ENCODE measurements at regions not wholly inside any gene's neighbourhood (a gene's known extent, or its start where the extent isn't known, plus 50 kb on each side); places are given as distances from the start of the nearest gene placed in this dataset.
"Not testable (repeated sequence)": the region's sequence is repeated elsewhere in the genome, so short reads cannot be mapped to it uniquely, and the experiment has no call there.

DNA sequence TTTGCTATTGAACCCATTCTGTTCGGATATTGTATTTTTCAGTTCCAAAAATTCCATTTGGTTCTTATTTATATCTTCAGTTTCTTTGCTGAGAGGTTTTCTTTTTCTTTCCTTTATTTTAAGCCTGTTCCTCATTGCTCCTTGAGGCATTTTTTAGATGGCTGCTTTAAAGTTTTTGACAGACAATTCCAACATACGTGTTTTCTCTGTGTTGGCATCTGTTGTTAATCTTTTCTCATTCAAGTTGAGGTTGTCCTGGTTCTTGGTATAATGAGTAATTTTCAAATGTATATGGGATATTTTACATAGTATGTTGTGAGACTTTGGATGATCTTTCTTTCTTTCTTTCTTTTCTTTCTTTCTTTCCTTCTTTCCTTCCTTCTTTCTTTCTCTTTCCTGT, 1078.0 kb upstream of the CELF2 start:
- Histone ChIP-seq H3K27me3 (ENCODE audit: insufficient read depth, low read length) (no peaks in the 10 kb centered on the region), H3K4me1 (ENCODE audit: insufficient read depth, low read length) (no peaks in the 10 kb centered on the region), H3K4me3 (ENCODE audit: low read length) (no peak overlapping the region), H3K9me3 (ENCODE audit: low read length) (no peaks in the 10 kb centered on the region), H2AFZ (ENCODE audit: low read depth, low read length) (no peak overlapping the region), H3K36me3 (ENCODE audit: insufficient read depth, low read length) (no peaks in the 10 kb centered on the region)

- no peaks in the 10 kb centered on the region for H3K36me3 ChIP-seq (ENCODE audit: insufficient read depth, low read length)
Observed at GRCh38 chr10:9944690-9945089, 1073.0 kb upstream of the CELF2 start.

DNA sequence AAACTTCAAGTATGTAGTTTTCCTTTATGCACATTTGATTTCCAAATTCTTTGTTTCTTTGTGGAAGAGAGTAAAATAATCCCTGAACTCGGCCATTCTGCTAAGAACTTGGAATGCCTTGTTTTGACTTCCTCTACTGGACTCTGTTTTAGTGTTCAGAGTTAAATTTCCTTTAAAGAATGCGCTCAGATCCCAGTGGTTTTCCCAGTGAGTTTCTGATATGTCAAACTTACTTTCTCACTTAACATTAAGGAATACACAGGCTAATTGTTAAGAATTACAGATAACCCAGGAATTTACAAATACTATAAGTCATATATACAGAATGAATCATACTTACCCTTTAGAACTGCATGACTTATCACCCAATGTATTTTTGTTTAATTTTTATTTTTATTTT, 1067.6 kb upstream of the CELF2 start:
- H3K36me3 ChIP-seq (ENCODE audit: insufficient read depth, low read length): no peaks in the 10 kb centered on the region

More at GRCh38 chr10:9944690-9945089, 1073.0 kb upstream of the CELF2 start:
- Histone ChIP-seq H2AFZ (ENCODE audit: low read depth, low read length) (no peak overlapping the region), H3K4me3 (ENCODE audit: low read length) (no peak overlapping the region), H3K9me3 (ENCODE audit: low read length) (no peaks in the 10 kb centered on the region), H3K4me1 (ENCODE audit: insufficient read depth, low read length) (no peaks in the 10 kb centered on the region), H3K27me3 (ENCODE audit: insufficient read depth, low read length) (no peaks in the 10 kb centered on the region)

GRCh38 chr10:9951481-9952257, 1066.0 kb upstream of the CELF2 start:
- Histone ChIP-seq H3K4me3 (ENCODE audit: low read length) (no peak overlapping the region), H2AFZ (ENCODE audit: low read depth, low read length) (no peak overlapping the region), H3K4me1 (ENCODE audit: insufficient read depth, low read length) (no peaks in the 10 kb centered on the region), H3K9me3 (ENCODE audit: low read length) (no peaks in the 10 kb centered on the region), H3K27me3 (ENCODE audit: insufficient read depth, low read length) (no peaks in the 10 kb centered on the region), H3K36me3 (ENCODE audit: insufficient read depth, low read length) (no peaks in the 10 kb centered on the region)

More for the DNA sequence above, 1067.6 kb upstream of the CELF2 start:
- Histone ChIP-seq H3K9me3 (ENCODE audit: low read length) (no peaks in the 10 kb centered on the region), H3K4me1 (ENCODE audit: insufficient read depth, low read length) (no peaks in the 10 kb centered on the region), H3K4me3 (ENCODE audit: low read length) (no peak overlapping the region), H3K27me3 (ENCODE audit: insufficient read depth, low read length) (no peaks in the 10 kb centered on the region), H2AFZ (ENCODE audit: low read depth, low read length) (no peak overlapping the region)

GRCh38 chr10:9957351-9957750, 1060.3 kb upstream of the CELF2 start:
- Histone ChIP-seq H3K9me3 (ENCODE audit: low read length) (no peaks in the 10 kb centered on the region), H3K4me3 (ENCODE audit: low read length) (no peak overlapping the region), H3K36me3 (ENCODE audit: insufficient read depth, low read length) (no peaks in the 10 kb centered on the region), H3K4me1 (ENCODE audit: insufficient read depth, low read length) (no peaks in the 10 kb centered on the region), H3K27me3 (ENCODE audit: insufficient read depth, low read length) (no peaks in the 10 kb centered on the region), H2AFZ (ENCODE audit: low read depth, low read length) (no peak overlapping the region)

DNA sequence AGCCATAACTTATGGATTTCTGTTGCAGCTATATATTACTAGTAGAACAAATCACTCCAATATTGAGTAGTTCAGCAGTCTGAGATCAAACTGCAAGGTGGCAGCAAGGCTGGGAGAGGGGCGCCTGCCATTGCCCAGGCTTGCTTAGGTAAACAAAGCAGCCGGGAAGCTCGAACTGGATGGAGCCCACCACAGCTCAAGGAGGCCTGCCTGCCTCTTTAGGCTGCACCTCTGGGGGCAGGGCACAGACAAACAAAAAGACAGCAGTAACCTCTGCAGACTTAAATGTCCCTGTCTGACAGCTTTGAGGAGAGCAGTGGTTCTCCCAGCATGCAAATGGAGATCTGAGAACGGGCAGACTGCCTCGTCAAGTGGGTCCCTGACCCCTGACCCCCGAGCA, 1059.8 kb upstream of the CELF2 start:
- not testable (repeated sequence) for H3K27me3 ChIP-seq (ENCODE audit: insufficient read depth, low read length); H3K4me1 ChIP-seq (ENCODE audit: insufficient read depth, low read length); H3K4me3 ChIP-seq (ENCODE audit: low read length); H3K9me3 ChIP-seq (ENCODE audit: low read length); H3K36me3 ChIP-seq (ENCODE audit: insufficient read depth, low read length); H2AFZ ChIP-seq (ENCODE audit: low read depth, low read length)

DNA sequence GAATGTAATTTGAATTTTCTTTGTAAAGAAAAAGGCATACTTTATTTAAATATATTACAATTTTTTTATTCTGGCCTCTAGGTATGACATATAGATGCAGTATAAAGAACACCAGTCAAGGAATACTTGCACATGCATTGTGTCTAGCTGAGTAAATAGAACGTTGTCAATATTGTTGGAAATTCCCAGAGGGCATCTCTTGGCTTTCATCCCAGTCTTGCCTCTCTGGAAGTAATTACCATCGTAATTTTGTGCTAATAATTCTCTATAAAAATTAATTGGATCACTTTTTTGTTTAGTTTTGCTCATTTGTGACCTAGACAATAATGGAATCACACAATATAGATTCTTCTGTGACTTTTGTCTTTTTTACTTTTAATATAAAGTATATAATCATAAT, 1052.3 kb upstream of the CELF2 start:
- no peaks in the 10 kb centered on the region for H3K9me3 ChIP-seq (ENCODE audit: low read length)
- H2AFZ ChIP-seq (ENCODE audit: low read depth, low read length): no peak overlapping the region
- no peaks in the 10 kb centered on the region for H3K4me1 ChIP-seq (ENCODE audit: insufficient read depth, low read length)
- H3K4me3 ChIP-seq (ENCODE audit: low read length): no peak overlapping the region
- H3K36me3 ChIP-seq (ENCODE audit: insufficient read depth, low read length): no peaks in the 10 kb centered on the region
- H3K27me3 ChIP-seq (ENCODE audit: insufficient read depth, low read length): no peaks in the 10 kb centered on the region

- Histone ChIP-seq H2AFZ (ENCODE audit: low read depth, low read length) (no peak overlapping the region), H3K4me3 (ENCODE audit: low read length) (no peak overlapping the region), H3K36me3 (ENCODE audit: insufficient read depth, low read length) (no peaks in the 10 kb centered on the region), H3K27me3 (ENCODE audit: insufficient read depth, low read length) (no peaks in the 10 kb centered on the region), H3K4me1 (ENCODE audit: insufficient read depth, low read length) (no peaks in the 10 kb centered on the region), H3K9me3 (ENCODE audit: low read length) (no peaks in the 10 kb centered on the region)
Observed at GRCh38 chr10:9986786-9987185, 1030.9 kb upstream of the CELF2 start.

DNA sequence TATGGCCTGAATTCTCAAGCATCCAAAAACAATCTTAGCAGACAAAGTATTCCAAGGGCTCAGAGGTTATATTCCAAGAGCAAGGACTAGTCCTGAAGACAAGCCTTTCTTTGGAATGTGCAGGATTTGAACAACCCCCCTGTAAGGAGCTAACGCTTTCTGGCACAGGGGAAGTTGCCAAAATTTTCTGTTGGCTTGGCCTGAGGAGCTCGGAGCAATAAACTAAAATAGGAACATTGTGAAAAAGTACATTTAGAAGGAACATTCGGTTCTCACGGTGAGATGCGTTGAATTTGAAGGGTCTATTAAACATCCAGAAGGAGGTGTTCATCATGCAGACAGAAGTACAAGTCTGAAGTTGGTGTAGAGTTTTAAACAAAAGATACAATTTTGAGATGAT, 1030.5 kb upstream of the CELF2 start:
- no peak overlapping the region for H3K4me3 ChIP-seq (ENCODE audit: low read length)
- no peaks in the 10 kb centered on the region for H3K36me3 ChIP-seq (ENCODE audit: insufficient read depth, low read length)
- no peaks in the 10 kb centered on the region for H3K4me1 ChIP-seq (ENCODE audit: insufficient read depth, low read length)
- H3K27me3 ChIP-seq (ENCODE audit: insufficient read depth, low read length): no peaks in the 10 kb centered on the region
- H2AFZ ChIP-seq (ENCODE audit: low read depth, low read length): no peak overlapping the region
- no peaks in the 10 kb centered on the region for H3K9me3 ChIP-seq (ENCODE audit: low read length)

DNA sequence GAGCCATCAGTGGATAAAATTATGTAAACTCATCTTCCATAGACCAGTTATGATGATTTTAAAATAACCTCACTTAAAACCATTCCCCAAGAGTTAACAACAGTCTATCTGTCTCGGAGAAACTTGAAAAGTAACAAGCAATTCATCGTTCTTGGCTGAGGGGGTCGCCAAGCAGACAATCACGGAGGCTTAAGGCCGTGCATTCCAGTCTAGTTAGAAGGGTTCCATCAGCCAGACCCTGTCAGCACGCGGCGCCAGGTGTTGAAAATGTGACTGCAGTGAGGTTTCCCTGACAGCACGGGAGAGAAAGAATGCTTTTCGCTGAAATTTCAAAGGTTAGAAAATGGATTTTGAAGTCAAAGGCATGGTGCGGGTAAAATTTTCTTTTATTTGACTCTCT, 1025.0 kb upstream of the CELF2 start:
- H3K36me3 ChIP-seq (ENCODE audit: insufficient read depth, low read length): no peaks in the 10 kb centered on the region
- H2AFZ ChIP-seq (ENCODE audit: low read depth, low read length): no peak overlapping the region
- no peak overlapping the region for H3K4me3 ChIP-seq (ENCODE audit: low read length)
- no peaks in the 10 kb centered on the region for H3K27me3 ChIP-seq (ENCODE audit: insufficient read depth, low read length)
- no peaks in the 10 kb centered on the region for H3K9me3 ChIP-seq (ENCODE audit: low read length)
- no peaks in the 10 kb centered on the region for H3K4me1 ChIP-seq (ENCODE audit: insufficient read depth, low read length)

GRCh38 chr10:9994131-9994530, 1023.5 kb upstream of the CELF2 start:
- no peaks in the 10 kb centered on the region for H3K9me3 ChIP-seq (ENCODE audit: low read length)
- no peaks in the 10 kb centered on the region for H3K36me3 ChIP-seq (ENCODE audit: insufficient read depth, low read length)
- H3K4me3 ChIP-seq (ENCODE audit: low read length): no peak overlapping the region
- no peaks in the 10 kb centered on the region for H3K4me1 ChIP-seq (ENCODE audit: insufficient read depth, low read length)
- no peak overlapping the region for H2AFZ ChIP-seq (ENCODE audit: low read depth, low read length)
- no peaks in the 10 kb centered on the region for H3K27me3 ChIP-seq (ENCODE audit: insufficient read depth, low read length)

DNA sequence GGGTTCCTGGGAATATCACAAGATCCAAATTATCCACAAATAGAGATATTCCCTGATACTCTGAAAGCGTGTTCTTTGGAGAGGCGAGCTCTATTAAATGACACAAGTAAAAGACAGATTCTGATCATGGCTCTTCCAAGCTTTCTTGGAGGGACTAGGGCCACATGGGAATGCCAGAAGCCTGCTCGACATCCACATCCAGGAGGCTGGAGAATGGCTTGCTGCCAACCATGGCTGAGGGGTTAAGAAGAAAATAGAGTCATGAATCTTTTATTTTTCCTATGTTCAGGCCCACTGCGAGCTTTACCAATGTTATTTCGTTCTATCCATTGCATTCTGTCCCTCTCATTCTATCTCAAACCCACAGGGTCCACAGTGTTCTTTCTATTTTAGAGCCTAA, 1018.0 kb upstream of the CELF2 start:
- Histone ChIP-seq H3K9me3 (ENCODE audit: low read length) (no peaks in the 10 kb centered on the region), H3K4me1 (ENCODE audit: insufficient read depth, low read length) (no peaks in the 10 kb centered on the region), H3K36me3 (ENCODE audit: insufficient read depth, low read length) (no peaks in the 10 kb centered on the region), H3K4me3 (ENCODE audit: low read length) (no peak overlapping the region), H3K27me3 (ENCODE audit: insufficient read depth, low read length) (no peaks in the 10 kb centered on the region), H2AFZ (ENCODE audit: low read depth, low read length) (no peak overlapping the region)

GRCh38 chr10:10007957-10008356, 1009.7 kb upstream of the CELF2 start:
- H3K9me3 ChIP-seq (ENCODE audit: low read length): no peaks in the 10 kb centered on the region
- H3K36me3 ChIP-seq (ENCODE audit: insufficient read depth, low read length): no peaks in the 10 kb centered on the region
- no peak overlapping the region for H2AFZ ChIP-seq (ENCODE audit: low read depth, low read length)
- H3K4me1 ChIP-seq (ENCODE audit: insufficient read depth, low read length): no peaks in the 10 kb centered on the region
- H3K27me3 ChIP-seq (ENCODE audit: insufficient read depth, low read length): peaks cover 2% of the 10 kb centered on the region
- H3K4me3 ChIP-seq (ENCODE audit: low read length): no peak overlapping the region

DNA sequence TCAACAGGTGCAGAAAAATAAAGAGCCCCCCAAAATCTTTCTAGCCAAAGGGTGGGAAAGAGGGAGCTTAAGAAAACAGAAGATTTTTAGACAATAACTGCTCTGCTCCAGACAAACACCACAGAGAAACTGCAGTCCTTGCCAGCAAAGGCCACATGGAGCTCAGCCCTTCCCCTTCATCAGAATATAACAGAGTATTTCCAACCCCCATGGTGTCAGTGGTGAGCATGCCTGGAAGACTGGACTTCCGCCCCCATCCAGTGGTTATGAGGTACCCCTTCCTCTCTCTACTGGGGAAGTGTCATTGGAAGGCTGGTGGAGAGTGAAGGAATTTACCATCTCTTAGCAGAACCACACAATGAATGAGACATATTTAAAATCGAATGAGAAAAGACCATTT, 1007.3 kb upstream of the CELF2 start:
- Histone ChIP-seq H3K4me1 (ENCODE audit: insufficient read depth, low read length) (no peaks in the 10 kb centered on the region), H3K27me3 (ENCODE audit: insufficient read depth, low read length) (peaks cover 2% of the 10 kb centered on the region), H3K4me3 (ENCODE audit: low read length) (no peak overlapping the region), H3K36me3 (ENCODE audit: insufficient read depth, low read length) (no peaks in the 10 kb centered on the region), H2AFZ (ENCODE audit: low read depth, low read length) (no peak overlapping the region), H3K9me3 (ENCODE audit: low read length) (no peaks in the 10 kb centered on the region)

All from neuron (in vitro differentiated cells).